Lower lobe of right lung (tissue), 2 donors: ENCODE measurements at regions not wholly inside any gene's neighbourhood (a gene's known extent, or its start where the extent isn't known, plus 50 kb on each side); places are given as distances from the start of the nearest gene placed in this dataset.
A peak's percentile ranks its signal among the peaks of the same experiment; 100 is the strongest.

Source experiments
- ATAC-seq, 2 donors: fragments of 200-7000 bp; cut with Tn5 transposase; one replicate each; pipeline ENCODE4 v1.9.1; 2020 to 2022; ENCODE audit warnings: mild to moderate bottlenecking in 2 of 2, moderate library complexity in 2 of 2
- DNase-seq: peaks from one replicate; pipeline ENCODE4 v3.0.0-alpha.2; 2020
- H3K27ac ChIP-seq: fragments of 200-600 bp; one replicate; pipeline ENCODE4 v1.8.0; 2022
- H3K27me3 ChIP-seq: fragments of 200-600 bp; one replicate; pipeline ENCODE4 v1.8.0; 2022; ENCODE audit warnings: low read depth
- H3K36me3 ChIP-seq: fragments of 200-600 bp; one replicate; pipeline ENCODE4 v1.8.0; 2022; ENCODE audit warnings: mild to moderate bottlenecking
- H3K4me1 ChIP-seq: fragments of 200-600 bp; one replicate; pipeline ENCODE4 v1.8.0; 2022
- H3K4me3 ChIP-seq: fragments of 200-600 bp; one replicate; pipeline ENCODE4 v1.8.0; 2022; ENCODE audit warnings: mild to moderate bottlenecking
- H3K9me3 ChIP-seq: fragments of 200-600 bp; one replicate; pipeline ENCODE4 v1.8.0; 2022
- CTCF ChIP-seq: fragments of 200-600 bp; IDR thresholded peaks from one replicate; pipeline ENCODE4 v1.8.0; 2022; ENCODE audit warnings: antibody characterized with exemption, mild to moderate bottlenecking
- intact Hi-C: fragments of 100-400 bp; cut with DNase I; formaldehyde crosslinking; loops from one replicate; pipeline ENCODE4 v1.11.0; 2022
- donor health status: DM: no; HTN: yes; CAD: no; lungs with severe emphysema.

DNA sequence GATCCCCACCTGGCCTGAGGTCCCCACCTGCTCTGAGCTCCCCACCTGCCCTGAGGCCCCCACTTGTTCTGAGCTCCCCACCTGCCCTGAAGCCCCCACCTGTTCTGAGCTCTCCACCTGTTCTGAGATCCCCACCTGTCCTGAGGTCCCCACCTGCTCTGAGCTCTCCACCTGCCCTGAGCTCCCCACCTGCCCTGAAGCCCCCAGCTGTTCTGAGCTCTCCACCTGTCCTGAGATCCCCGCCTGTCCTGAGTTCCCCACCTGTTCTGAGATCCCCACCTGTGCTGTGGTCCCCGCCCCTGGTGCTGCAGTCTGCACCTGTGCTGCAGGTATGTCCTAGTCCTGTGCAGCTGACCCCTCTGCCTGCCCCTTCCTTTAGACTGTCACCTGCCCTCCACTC, 561.6 kb downstream of the TCERG1L start:
- DNase-seq (no peak), ATAC-seq (peak in 1 of 2 donors; percentile 10)
- Histone ChIP-seq H3K36me3 (no peaks in the 10 kb centered on the region), H3K27me3 (no peaks in the 10 kb centered on the region), H3K4me1 (no peaks in the 10 kb centered on the region), H3K4me3 (no peak overlapping the region), H3K9me3 (peaks cover 2% of the 10 kb centered on the region), H3K27ac (no peak overlapping the region)
- no peak for TF ChIP-seq CTCF
- intact Hi-C loops, result no loop called here

DNA sequence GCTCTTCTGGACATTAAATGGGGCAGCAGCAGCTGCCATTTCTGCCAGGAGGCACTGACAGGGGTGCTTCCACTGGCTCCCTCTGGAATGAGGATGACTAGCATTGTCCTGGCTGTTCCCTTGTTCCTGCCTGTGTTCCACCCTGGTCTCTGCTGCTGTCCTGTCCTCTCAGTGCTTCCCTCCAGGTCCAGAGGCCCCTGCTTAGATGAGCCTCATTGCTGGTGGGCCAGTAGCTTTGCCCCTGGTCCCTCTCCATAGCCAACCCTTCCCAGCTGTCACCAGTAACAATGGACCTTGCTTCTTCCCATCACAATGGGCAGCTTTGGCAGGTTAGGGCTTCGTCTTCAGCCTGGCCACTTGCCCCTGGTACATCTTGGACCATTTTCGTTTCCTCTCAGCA, 561.1 kb downstream of the TCERG1L start:
- no peaks in the 10 kb centered on the region for H3K27me3 ChIP-seq
- H3K36me3 ChIP-seq, result no peaks in the 10 kb centered on the region
- intact Hi-C loops, result no loop called here
- no peak overlapping the region for H3K4me3 ChIP-seq
- peak in 1 of 2 donors; percentile 17 for ATAC-seq
- H3K9me3 ChIP-seq, result peaks cover 7% of the 10 kb centered on the region
- no peak for DNase-seq
- H3K27ac ChIP-seq, result no peak overlapping the region
- no peak for TF ChIP-seq CTCF
- no peaks in the 10 kb centered on the region for H3K4me1 ChIP-seq

- H3K27ac ChIP-seq, result no peak overlapping the region
- H3K27me3 ChIP-seq, result no peaks in the 10 kb centered on the region
- no peak for DNase-seq
- TF ChIP-seq CTCF, result no peak
- H3K4me3 ChIP-seq, result no peak overlapping the region
- intact Hi-C loops, result no loop called here
- ATAC-seq, result no peak
- H3K36me3 ChIP-seq, result no peaks in the 10 kb centered on the region
- H3K9me3 ChIP-seq, result peaks cover 8% of the 10 kb centered on the region
- H3K4me1 ChIP-seq, result no peaks in the 10 kb centered on the region
These were observed 560.2 kb downstream of the TCERG1L start for GRCh38 chr10:130751106-130751840.

DNA sequence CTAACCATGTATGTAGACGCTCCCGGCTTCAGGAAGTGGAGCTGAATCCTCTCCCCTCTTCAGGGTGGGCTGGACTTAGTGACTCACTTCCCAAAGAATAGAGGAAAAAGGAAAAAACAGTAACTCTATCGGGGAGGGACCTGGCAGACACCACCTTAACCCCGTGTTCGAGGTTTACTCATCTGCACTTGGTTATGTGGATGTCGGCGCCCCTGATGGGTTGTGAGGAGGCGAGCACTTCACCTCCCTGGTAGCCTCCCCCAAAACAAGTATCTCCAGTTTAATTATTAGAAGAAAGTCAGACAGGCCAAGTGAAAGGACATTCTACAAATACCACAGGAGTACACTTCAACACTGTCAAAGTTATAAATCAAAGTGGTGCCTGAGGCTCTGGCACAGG, 559.7 kb downstream of the TCERG1L start:
- TF ChIP-seq CTCF, result no peak
- ATAC-seq, result no peak
- H3K4me1 ChIP-seq, result no peaks in the 10 kb centered on the region
- H3K27me3 ChIP-seq, result no peaks in the 10 kb centered on the region
- H3K9me3 ChIP-seq, result peaks cover 8% of the 10 kb centered on the region
- intact Hi-C loops, result no loop called here
- no peak overlapping the region for H3K27ac ChIP-seq
- H3K4me3 ChIP-seq, result no peak overlapping the region
- DNase-seq, result no peak
- no peaks in the 10 kb centered on the region for H3K36me3 ChIP-seq

- Histone ChIP-seq H3K9me3 (peaks cover 8% of the 10 kb centered on the region), H3K4me3 (no peak overlapping the region), H3K27me3 (no peaks in the 10 kb centered on the region), H3K4me1 (no peaks in the 10 kb centered on the region), H3K27ac (no peak overlapping the region), H3K36me3 (no peaks in the 10 kb centered on the region)
- intact Hi-C loops, result no loop called here
- DNase-seq, result no peak
- TF ChIP-seq CTCF, result no peak
- no peak for ATAC-seq
These were observed 554.9 kb downstream of the TCERG1L start for GRCh38 chr10:130756651-130757050.
